ENCODE measurements at regions not wholly inside any gene's neighbourhood (a gene's known extent, or its start where the extent isn't known, plus 50 kb on each side); places are given as distances from the start of the nearest gene placed in this dataset.

DNA sequence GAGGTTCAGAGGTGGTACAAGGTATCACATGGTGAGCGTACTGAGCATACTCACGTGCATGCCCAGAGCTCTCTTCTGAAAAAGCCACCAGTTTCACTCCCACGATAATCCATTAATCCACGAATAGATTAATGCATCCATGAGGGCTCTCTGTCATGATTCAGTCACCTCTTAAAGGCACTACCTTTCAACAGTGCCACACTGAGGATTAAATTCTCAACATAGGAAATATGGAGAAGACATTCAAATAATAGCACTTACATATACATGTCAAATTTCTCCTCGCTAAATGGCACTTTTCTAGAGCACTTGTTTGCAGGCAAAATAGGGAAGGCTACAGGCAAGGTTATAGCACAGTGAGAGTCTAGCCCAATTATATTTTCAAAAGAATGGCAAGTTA is 825.9 kb downstream of the TRIB2 start:
- H3K4me3 Mint-ChIP-seq (ENCODE audit: unreplicated experiment) = no peak overlapping the region
- peaks cover 3% of the 10 kb centered on the region for H3K27me3 Mint-ChIP-seq (ENCODE audit: unreplicated experiment)
- H3K9me3 Mint-ChIP-seq (ENCODE audit: unreplicated experiment) = no peaks in the 10 kb centered on the region
- H3K36me3 Mint-ChIP-seq (ENCODE audit: low read depth, unreplicated experiment) = no peaks in the 10 kb centered on the region
- no peaks in the 10 kb centered on the region for H3K4me1 Mint-ChIP-seq (ENCODE audit: unreplicated experiment)
- TF ChIP-seq, protein P1, sequence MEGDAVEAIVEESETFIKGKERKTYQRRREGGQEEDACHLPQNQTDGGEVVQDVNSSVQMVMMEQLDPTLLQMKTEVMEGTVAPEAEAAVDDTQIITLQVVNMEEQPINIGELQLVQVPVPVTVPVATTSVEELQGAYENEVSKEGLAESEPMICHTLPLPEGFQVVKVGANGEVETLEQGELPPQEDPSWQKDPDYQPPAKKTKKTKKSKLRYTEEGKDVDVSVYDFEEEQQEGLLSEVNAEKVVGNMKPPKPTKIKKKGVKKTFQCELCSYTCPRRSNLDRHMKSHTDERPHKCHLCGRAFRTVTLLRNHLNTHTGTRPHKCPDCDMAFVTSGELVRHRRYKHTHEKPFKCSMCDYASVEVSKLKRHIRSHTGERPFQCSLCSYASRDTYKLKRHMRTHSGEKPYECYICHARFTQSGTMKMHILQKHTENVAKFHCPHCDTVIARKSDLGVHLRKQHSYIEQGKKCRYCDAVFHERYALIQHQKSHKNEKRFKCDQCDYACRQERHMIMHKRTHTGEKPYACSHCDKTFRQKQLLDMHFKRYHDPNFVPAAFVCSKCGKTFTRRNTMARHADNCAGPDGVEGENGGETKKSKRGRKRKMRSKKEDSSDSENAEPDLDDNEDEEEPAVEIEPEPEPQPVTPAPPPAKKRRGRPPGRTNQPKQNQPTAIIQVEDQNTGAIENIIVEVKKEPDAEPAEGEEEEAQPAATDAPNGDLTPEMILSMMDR (IDR thresholded peaks at IDR 0.05; ENCODE audit: unreplicated experiment) = no peak
- DNase-seq (ENCODE audit: low spot score) = no peak
- H3K27ac Mint-ChIP-seq (ENCODE audit: unreplicated experiment) = no peak overlapping the region

DNA sequence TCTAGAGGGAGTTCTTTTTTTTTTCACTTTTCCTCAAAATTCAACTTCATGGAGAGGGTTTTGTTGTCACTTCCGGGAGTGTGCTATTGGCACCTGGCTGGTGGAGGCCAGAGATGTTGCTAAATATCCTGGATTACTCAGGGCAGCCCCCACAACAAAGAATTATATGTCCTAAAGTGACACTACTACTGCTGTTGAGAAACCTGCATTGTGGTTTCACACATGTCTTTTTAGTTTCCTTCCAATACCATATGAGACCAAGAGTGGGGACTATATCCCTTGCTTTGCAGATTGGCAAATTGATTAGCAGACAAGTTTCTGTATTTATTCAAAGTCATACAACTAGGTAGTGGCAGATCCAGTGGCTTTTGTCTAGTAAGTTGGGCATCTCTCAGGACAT is 826.8 kb downstream of the TRIB2 start:
- Mint-ChIP-seq H3K9me3 (ENCODE audit: unreplicated experiment) (no peaks in the 10 kb centered on the region), H3K4me3 (ENCODE audit: unreplicated experiment) (no peak overlapping the region), H3K27ac (ENCODE audit: unreplicated experiment) (no peak overlapping the region), H3K4me1 (ENCODE audit: unreplicated experiment) (no peaks in the 10 kb centered on the region), H3K27me3 (ENCODE audit: unreplicated experiment) (peaks cover 3% of the 10 kb centered on the region), H3K36me3 (ENCODE audit: low read depth, unreplicated experiment) (no peaks in the 10 kb centered on the region)
- TF ChIP-seq, protein P1 (IDR thresholded peaks at IDR 0.05; ENCODE audit: unreplicated experiment) = no peak
- no peak for DNase-seq (ENCODE audit: low spot score)

DNA sequence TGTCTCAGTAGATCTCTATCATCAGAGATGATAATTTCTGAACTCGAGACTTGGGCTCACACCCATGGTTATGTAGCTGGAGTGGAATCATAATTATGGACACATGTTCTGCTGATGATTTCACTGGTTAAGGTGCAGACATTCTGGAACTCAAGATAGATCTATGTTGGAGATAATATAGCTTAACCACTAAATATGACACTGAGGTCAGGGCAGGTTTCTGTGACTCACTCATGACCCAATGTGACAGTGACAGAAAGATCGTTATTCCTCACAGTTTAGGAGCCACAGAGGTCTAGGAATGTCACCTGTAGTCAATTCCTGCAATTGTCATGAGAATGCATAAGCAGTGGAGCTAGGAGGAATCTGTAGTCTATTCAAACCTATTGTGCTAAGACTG is 828.6 kb downstream of the TRIB2 start:
- TF ChIP-seq, protein P1 (IDR thresholded peaks at IDR 0.05; ENCODE audit: unreplicated experiment) = no peak
- Mint-ChIP-seq H3K4me3 (ENCODE audit: unreplicated experiment) (no peak overlapping the region), H3K4me1 (ENCODE audit: unreplicated experiment) (no peaks in the 10 kb centered on the region), H3K36me3 (ENCODE audit: low read depth, unreplicated experiment) (no peaks in the 10 kb centered on the region), H3K9me3 (ENCODE audit: unreplicated experiment) (no peaks in the 10 kb centered on the region), H3K27me3 (ENCODE audit: unreplicated experiment) (peaks cover 3% of the 10 kb centered on the region), H3K27ac (ENCODE audit: unreplicated experiment) (no peak overlapping the region)
- DNase-seq (ENCODE audit: low spot score) = no peak

DNA sequence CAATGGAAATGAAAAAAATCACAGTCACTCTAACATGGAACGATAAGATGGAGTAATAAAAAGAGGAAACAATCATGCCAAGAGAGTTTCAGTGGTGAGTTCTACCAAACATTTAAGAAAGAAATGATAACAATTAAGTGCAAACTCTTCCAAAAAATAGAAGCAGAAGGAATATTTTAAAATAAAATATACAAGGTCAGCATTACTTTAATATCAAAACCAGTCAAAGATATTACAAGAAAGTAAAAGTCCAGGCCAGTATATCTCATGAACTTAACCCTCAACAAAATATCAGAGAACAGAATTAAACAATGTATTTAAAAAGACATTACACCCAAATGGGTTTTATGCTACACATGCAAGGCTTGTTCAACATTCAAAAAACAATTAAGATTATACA is 829.4 kb downstream of the TRIB2 start:
- Mint-ChIP-seq H3K4me1 (ENCODE audit: unreplicated experiment) (no peaks in the 10 kb centered on the region), H3K27ac (ENCODE audit: unreplicated experiment) (no peak overlapping the region), H3K36me3 (ENCODE audit: low read depth, unreplicated experiment) (no peaks in the 10 kb centered on the region)

More for the DNA sequence above, 829.4 kb downstream of the TRIB2 start:
- TF ChIP-seq, protein P1 (IDR thresholded peaks at IDR 0.05; ENCODE audit: unreplicated experiment) = no peak
- no peak overlapping the region for H3K4me3 Mint-ChIP-seq (ENCODE audit: unreplicated experiment)
- peaks cover 3% of the 10 kb centered on the region for H3K27me3 Mint-ChIP-seq (ENCODE audit: unreplicated experiment)
- no peaks in the 10 kb centered on the region for H3K9me3 Mint-ChIP-seq (ENCODE audit: unreplicated experiment)
- DNase-seq (ENCODE audit: low spot score) = no peak
